ENCODE measurements at regions not wholly inside any gene's neighbourhood (a gene's known extent, or its start where the extent isn't known, plus 50 kb on each side); places are given as distances from the start of the nearest gene placed in this dataset.

- Histone ChIP-seq H3K56ac (ENCODE audit: insufficient read length, low read depth, low read length) (no peak overlapping the region), H3K79me1 (ENCODE audit: insufficient read depth, low read depth, low read length, poor library complexity, severe bottlenecking) (no peaks in the 10 kb centered on the region), H3K27me3 (ENCODE audit: insufficient read depth, low read length) (no peaks in the 10 kb centered on the region), H4K91ac (ENCODE audit: insufficient read length, low read depth, low read length) (no peak overlapping the region), H3K9ac (ENCODE audit: extremely low read depth, insufficient read length, low read length) (no peak overlapping the region), H2BK120ac (ENCODE audit: low read depth, low read length, poor library complexity, severe bottlenecking) (no peak overlapping the region), H3K23ac (ENCODE audit: insufficient read length, low read depth, low read length) (no peak overlapping the region), H2AFZ (ENCODE audit: low read length) (no peak overlapping the region), H2BK20ac (ENCODE audit: low read depth, low read length, poor library complexity, severe bottlenecking) (no peak overlapping the region), H4K8ac (replicated peaks; ENCODE audit: insufficient read length, low read depth, low read length) (no peak overlapping the region), H4K5ac (ENCODE audit: insufficient read length, low read depth, low read length) (no peak overlapping the region), H4K20me1 (ENCODE audit: control insufficient read depth, insufficient read depth, insufficient read length) (no peaks in the 10 kb centered on the region), H3K27ac (ENCODE audit: insufficient read length, low read depth, low read length) (no peak overlapping the region), H3K23me2 (ENCODE audit: insufficient read length, low read depth, low read length, poor library complexity, severe bottlenecking) (no peaks in the 10 kb centered on the region), H3T11ph (ENCODE audit: low read length) (no peak overlapping the region), H3K4ac (ENCODE audit: low read depth, low read length) (no peak overlapping the region), H3K14ac (ENCODE audit: insufficient read depth, low read length) (no peak overlapping the region), H3K4me1 (ENCODE audit: insufficient read depth, low read length) (no peaks in the 10 kb centered on the region), H3K18ac (ENCODE audit: insufficient read length, low read depth, low read length) (no peak overlapping the region), H3K4me2 (ENCODE audit: insufficient read depth, insufficient read length, low read length) (no peak overlapping the region), H2BK12ac (ENCODE audit: insufficient read length, low read depth, low read length) (no peak overlapping the region), H3K79me2 (ENCODE audit: insufficient read depth, low read length) (no peaks in the 10 kb centered on the region), H2BK15ac (ENCODE audit: low read depth, low read length) (no peak overlapping the region), H2BK5ac (ENCODE audit: insufficient read length, low read length) (no peak overlapping the region), H2AK5ac (ENCODE audit: insufficient read length, low read length) (no peak overlapping the region), H3K9me3 (ENCODE audit: control insufficient read depth, low read depth, low read length) (no peaks in the 10 kb centered on the region)
- Mint-ChIP-seq H3K4me1 (no peaks in the 10 kb centered on the region), H3K27ac (no peak overlapping the region), H3K27me3 (ENCODE audit: low read depth) (no peaks in the 10 kb centered on the region; the same call in 1 of the 2 replicates), H3K9me3 (peaks cover 2 to 19% of the 10 kb centered on the region in 2 experiments; a peak in 3 of 5 replicates), H3K36me3 (ENCODE audit: insufficient read depth in 1 of 3, low read depth in 3 of 3) (no peaks in the 10 kb centered on the region; a peak in 1 of 7 replicates), H3K4me3 (no peak overlapping the region)
- TF ChIP-seq CTCF (conservative IDR thresholded peaks at IDR 0.05): no peak
- no CpG with 5 or more reads among the region's 4 CpGs for WGBS (ENCODE audit: extremely low coverage, insufficient read length, low lambda C conversion rate)
- no peak for DNase-seq
Observed at GRCh38 chr7:55649238-55649637, 76.9 kb upstream of the VOPP1 start.
